GM21390 (cell line): ENCODE measurements at regions not wholly inside any gene's neighbourhood (a gene's known extent, or its start where the extent isn't known, plus 50 kb on each side); places are given as distances from the start of the nearest gene placed in this dataset.

ENCODE experiments used
- ATAC-seq: cut with Tn5 transposase; IDR thresholded peaks from one replicate; pipeline ENCODE4 v1.9.1; 2021; ENCODE audit not compliant: unreplicated experiment

DNA sequence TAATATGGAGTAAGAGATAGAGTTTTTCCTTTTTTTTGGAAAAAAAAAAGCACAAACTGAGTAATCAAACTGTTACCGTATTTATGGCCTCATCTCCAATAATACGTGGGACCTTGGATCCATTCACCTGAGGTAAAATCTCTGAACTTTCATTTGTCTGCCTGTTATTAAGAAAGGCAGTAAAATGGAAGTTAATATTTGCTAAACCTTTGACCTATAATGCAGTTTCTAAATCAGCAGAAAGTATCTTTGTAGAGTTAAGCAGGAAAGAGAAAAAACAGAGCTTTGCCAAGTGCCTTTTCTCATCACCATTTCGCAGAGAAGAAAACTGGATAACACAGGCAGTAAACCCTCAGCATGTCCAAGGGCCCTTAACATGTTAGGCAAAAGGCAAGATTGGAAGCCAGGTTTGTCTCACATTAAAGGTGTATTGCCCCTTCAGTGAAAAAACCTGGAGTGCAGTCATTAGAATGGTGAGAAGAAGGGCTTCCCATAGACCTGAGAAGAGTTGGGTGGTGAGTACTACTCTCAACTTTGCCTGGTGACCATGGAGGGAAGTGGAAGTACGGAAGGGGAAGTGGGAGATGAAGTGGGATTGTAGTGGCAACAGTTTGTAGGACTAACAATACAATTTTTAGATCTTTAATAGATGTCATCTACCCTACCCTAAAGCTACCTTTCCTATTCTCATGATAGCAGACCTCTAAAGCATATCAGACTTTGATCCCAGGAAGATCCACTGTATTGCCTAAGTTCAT lies 65.4 kb upstream of the GRAMD2B start:
- ATAC-seq, result no peak

DNA sequence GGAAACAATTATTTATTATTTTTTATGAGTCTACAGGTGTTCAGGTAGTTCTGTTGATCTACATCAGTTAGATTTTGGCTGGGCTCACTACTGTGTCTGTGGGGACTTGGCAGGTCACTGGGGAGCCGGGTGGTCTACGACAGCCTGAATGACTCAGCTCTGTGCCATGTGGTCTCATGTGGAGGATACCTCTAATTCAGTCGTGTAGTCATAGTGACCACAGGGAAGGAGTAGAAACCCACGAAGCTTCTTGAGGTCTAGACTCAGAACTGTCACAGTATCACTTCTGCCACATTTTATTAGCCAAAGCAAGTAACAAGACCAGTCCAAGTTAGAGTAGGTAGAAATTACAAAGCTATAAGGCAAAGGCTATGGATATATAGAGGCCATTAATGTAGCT lies 64.7 kb upstream of the GRAMD2B start:
- ATAC-seq, result peak; percentile 90

DNA sequence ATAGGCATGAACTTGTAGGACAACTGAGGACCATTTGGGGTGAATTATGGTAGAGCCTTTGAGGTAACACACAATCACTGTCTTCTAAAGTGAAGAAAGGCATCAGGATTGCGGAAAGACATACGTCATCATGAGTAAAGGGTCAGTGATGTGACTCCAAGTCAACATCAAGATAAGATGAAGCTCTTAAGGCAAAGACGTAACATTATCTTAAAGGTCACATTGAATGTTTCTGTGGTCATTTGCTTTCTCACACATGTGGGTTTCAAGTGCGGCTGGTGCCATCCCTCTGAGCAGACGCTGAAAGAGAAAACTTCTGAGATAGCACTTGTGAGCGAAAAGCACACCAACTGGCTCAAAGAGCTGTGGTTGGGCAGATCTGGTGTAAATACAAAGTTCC lies 63.3 kb upstream of the GRAMD2B start:
- ATAC-seq, result no peak

DNA sequence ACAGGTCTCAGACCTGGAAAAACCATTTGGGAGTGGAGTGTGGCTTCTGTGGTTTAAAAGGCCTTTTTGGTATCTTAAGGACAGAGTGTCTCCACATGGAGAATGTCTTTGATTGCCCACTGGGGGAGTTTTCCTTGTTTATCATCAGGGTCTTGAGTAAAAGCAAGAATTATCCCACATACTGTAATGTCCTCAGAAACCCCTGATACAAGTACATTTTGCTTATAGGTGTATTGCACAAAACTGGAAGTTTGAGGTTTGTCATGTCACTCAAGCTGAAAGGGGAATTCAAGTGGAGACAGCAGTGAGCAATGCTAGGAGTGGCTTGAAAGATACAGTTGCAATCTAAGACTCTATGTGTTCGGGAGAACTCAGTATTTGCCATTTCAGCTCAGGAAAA lies 62.7 kb upstream of the GRAMD2B start:
- no peak for ATAC-seq

DNA sequence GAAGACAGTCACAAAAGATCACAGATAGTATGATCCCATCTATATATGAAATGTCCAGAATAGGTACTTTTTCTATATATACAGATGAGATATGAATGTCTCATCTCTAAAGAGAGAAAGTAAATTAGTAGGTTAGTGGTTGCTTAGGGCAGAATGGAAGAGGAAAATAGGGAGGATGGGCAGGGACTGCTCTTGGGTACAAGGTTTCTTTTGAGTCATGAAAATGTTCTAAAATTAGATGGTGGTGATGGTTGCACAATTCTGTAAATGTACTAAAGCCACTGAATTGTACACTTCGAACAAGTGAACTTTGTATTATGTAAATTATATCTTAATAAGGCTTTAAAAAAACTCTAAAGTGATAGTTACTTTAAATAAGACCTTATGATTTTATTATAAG lies 59.6 kb upstream of the GRAMD2B start:
- no peak for ATAC-seq

DNA sequence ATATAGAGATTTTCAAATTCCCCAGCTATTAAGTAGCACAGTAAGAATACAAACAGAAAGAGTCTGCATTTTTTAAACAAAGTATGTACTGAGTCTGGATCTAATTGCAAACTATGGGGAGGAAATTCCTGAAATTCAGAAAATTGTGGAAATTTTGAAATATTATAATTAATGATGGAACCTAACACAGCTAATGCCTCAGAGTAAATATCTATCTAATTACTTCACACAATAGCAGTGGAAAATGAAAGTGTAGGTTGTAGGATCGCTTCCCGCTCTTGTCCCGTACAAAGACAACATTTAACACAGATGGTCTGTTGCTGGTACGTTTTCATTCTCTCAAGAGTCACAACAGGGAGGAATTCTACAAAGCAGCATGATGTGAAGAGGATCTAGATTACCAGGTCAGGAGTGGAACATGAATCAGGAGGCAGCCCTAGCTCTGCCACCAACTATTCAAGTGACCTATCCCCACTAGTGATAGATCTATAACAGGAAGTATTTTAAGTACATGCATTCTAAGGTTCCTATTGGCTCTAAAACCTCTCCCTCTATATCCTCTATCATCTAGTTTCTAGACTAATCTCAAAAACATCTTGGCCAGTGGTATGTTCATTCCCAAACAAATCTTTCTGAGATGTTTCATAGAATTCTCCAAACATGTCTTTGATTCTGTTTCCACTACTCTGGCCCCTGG lies 58.9 kb upstream of the GRAMD2B start:
- no peak for ATAC-seq

DNA sequence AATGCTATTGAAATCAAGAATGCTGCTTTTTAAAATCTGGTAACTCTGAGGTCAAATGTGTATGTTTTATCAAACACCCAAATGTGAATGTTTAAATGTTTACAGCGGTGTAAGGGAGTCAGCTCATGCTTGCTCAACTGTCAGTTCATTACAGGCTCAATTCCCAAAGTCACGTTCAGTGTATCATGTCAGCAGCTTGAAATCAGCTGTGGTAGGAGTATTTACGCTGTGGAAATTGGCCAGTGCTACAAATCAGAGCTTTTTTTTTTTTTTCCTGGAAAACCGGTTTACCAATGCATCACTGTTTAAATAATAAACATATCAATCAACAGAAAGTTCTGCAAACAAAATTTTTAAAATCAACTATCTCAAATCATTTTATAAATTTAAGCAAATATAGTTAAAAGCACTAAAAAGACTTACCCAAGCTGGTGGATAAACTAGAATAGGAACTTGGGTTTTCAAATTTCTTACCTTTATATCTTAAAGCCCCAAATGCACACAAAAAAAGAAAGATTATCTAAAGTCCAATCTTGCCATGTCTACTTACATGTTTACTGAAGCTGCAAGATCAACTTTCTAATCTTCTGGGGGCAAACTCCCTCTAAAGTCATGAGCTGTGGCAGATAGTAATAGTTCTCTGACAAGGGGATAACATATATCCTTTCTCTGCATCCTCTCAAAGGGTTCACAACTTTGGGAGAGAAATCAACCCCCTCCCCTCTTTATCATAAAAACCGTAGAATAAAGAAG lies 57.6 kb upstream of the GRAMD2B start:
- ATAC-seq, result no peak

DNA sequence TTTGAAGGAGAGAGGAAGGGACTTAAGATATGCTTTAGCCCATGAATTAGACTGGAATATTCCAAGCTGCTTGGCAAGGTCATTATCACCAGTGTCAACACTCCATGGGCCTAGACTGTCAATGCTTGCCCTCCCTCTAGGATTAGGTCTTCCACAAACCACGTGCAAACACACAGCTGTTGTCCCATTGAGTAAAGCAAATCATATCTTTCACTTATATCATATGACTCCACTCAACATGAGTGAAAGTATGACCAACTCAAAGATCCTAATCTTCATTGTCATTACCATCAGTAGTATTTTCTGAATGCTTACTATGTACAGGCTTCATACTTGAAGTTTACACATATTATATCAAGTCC lies 57.0 kb upstream of the GRAMD2B start:
- no peak for ATAC-seq

DNA sequence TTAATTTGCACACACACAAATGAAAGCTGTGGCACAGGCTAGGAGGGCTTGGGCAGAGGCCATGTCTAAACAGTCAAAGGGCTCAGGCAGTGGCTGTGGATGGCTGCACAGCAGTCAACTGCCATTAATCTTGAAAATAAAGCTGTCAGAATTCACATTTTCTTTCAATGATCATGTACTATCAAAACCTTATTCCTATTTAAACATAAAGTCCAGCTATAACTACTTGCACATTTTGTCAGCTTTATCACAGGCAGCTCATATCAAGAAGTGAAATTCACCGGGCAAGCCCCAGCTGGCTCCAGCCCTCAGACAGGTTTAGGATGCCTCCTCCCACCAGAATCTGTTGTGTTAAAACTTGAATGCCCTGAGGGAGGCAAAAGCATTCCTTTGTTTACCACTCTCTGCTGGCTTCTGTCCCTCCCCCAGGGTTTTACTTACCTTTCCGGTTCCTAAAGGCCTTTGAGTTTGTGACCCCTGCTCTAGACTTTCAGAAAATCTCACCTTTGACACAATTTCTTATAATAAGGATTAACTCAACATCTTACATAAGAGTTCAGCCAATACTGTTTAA lies 54.9 kb upstream of the GRAMD2B start:
- ATAC-seq, result no peak

DNA sequence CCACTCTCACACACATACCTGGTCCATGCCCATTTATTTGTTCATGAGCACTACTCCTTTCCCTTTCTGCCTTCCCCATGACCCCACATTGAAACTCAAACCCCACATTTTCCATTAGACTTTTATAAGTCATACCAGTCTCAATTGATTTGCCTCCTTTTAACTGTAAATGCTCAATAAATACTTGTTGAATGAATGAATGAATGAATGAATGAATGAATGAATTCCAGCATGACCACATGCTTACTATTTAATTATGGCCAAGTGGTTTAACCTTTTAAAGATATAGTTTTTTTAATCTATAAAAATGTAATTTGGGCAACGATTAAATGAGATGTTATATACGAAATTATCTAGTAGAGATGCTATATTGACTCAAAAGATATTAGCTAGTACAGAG lies 54.1 kb upstream of the GRAMD2B start:
- ATAC-seq, result no peak

DNA sequence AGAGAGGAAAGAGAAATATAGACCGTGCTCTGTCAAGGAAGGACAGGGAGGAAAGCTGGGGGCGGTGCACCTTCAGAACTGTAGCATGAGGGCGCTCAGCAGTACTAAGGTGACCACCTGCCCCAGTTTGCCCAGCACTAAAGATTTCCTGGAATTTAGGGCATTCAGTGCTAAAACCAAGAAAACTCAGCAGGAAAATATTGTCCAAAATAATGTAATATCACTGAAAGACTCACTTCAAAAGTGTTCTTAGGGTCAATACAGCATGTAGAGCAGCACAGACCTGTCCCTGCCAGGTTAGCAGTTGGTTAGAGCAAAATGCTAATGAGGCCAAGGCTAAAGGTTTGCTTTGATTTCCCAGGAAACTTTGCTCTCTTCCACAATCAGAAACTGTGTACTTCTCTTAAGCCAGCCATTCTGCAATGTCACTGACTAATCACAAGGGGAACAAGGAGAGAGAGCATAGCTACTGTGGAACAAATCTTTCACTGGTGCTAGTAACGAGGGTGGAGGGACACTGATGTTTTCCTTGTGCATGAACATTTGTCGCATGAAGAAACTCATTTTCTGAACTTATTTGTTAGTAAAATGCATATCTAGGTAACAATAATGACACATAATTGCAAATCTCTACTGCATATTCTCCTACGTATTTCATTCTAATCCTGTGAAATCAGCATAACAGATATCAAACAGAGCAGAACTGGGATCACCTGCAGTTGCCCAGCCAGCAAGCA lies 53.0 kb upstream of the GRAMD2B start:
- ATAC-seq, result no peak

DNA sequence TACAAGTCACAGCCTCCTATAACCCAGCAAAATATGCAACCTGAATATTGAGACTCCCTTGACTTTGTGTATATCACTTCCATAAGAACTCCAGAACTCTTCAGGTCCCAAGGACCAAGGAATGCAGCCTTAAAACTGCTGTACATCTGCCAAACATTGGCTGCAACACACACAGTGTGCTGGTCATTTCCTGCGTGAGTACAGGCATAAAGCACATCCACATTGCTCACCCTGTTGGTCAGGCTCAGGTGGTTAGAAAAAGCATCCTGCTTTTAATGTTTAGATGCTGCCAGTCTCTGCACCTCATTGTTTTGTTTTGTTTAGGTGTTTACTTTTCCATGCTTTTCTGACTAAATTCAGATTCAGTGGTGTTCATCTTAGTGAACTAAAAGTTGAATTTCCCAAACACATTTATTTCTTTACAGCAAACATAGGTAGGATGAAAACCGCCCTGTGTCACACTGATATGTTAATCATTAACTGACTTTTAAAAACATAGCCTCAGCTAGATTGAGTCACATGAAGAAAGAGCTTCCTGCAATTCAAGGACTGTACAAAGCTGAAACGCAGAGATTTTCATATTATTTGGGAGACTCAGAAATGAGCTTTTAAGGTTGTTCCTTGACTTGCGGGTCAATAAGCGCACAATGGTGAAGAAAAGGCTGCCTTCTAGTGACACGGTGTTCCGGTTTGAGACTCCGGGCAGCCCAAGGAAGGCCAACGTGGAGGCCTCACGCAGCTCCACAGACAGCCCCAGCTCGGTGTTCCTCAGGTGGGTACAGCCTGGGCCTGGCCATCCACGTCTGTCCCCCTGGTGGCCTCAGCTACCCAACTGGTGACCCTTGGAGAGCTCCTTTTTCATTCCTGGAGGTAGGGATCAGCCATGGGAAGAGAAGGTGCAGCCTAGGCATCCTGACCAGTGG lies 52.2 kb upstream of the GRAMD2B start:
- no peak for ATAC-seq

DNA sequence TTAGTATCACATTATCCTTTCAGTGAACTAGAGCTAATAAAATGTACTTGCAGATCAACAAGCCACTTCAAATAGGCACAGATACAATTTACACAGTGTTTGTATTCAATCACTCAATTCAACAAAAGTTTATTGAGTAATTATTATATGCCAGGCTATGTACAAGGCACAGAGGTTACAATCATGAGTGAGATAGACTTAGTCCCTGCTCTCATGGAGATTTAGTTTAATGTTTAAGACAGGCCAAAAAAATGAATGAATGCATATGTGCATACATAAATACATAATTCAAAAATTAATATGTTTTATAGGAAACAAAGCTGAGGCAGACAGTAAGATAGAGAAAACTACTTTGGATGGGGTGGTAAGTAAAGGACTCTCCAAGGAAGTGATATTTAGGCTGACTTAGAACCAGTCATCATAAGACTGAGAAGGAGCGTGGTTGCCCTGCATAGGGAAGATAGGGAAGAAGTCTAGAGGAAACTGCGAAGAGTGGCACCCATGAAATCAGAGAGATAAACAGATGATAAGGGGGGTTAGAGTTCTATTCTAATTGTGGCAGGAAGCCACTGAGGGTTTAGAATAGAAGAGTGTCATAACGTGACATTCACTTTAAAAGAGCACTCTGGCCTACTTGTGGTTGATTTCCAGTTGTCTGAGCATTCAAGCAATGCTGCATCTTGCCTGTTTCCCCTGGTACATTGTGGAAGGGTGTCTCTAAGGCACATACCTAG lies 49.7 kb upstream of the GRAMD2B start:
- peak; percentile 59 for ATAC-seq
